Activated CD8-positive, alpha-beta T cell treated with anti-CD3 and anti-CD28 coated beads, Interleukin-2, amount 10 ng/mL, durations not matched to agents 7 days and 5 days (primary cell): ENCODE measurements at regions not wholly inside any gene's neighbourhood (a gene's known extent, or its start where the extent isn't known, plus 50 kb on each side); places are given as distances from the start of the nearest gene placed in this dataset.

Experiments used
- ATAC-seq: fragments of 150-1000 bp; cut with Tn5 transposase; one replicate; pipeline ENCODE4 v1.10.0; 2021; ENCODE audit warnings: moderate library complexity
- CTCF ChIA-PET: fragments of 350-600 bp; sonication (Branson Sonifier 250); formaldehyde crosslinking; loops from one replicate; lab custom pipeline; 2021; ENCODE audit warnings: antibody characterized with exemption; lab: Charles Lee
- POLR2A ChIA-PET: fragments of 350-600 bp; sonication (Branson Sonifier 250); formaldehyde crosslinking; loops from one replicate; lab custom pipeline; 2021; ENCODE audit warnings: antibody characterized with exemption; lab: Charles Lee
- DNase-seq: peaks from one replicate; pipeline ENCODE4 v3.0.0-alpha.2; 2020
- H3K27ac Mint-ChIP-seq: one replicate; pipeline ENCODE4 v1.8.0; 2021; ENCODE audit warnings: mild to moderate bottlenecking, mixed read lengths
- H3K27me3 Mint-ChIP-seq: one replicate; pipeline ENCODE4 v1.8.0; 2021; ENCODE audit warnings: low read depth, mixed read lengths
- H3K36me3 Mint-ChIP-seq: one replicate; pipeline ENCODE4 v1.8.0; 2021; ENCODE audit warnings: low read depth, mixed read lengths
- H3K4me1 Mint-ChIP-seq: one replicate; pipeline ENCODE4 v1.8.0; 2021; ENCODE audit warnings: low read depth, mixed read lengths
- H3K4me3 Mint-ChIP-seq: one replicate; pipeline ENCODE4 v1.8.0; 2021; ENCODE audit warnings: mild to moderate bottlenecking, mixed read lengths
- H3K9me3 Mint-ChIP-seq: one replicate; pipeline ENCODE4 v1.8.0; 2022; ENCODE audit warnings: mixed read lengths; ENCODE audit not compliant: insufficient read depth

GRCh38 chr2:144847347-144848080 is 327.6 kb upstream of the ZEB2 start:
- no peaks in the 10 kb centered on the region for H3K27me3 Mint-ChIP-seq
- no peak overlapping the region for H3K27ac Mint-ChIP-seq
- ATAC-seq (no peak), DNase-seq (no peak)
- ChIA-PET CTCF (no interaction called here), POLR2A (no interaction called here)
- no peaks in the 10 kb centered on the region for H3K9me3 Mint-ChIP-seq
- H3K36me3 Mint-ChIP-seq: no peaks in the 10 kb centered on the region
- no peaks in the 10 kb centered on the region for H3K4me1 Mint-ChIP-seq
- H3K4me3 Mint-ChIP-seq: no peak overlapping the region

DNA sequence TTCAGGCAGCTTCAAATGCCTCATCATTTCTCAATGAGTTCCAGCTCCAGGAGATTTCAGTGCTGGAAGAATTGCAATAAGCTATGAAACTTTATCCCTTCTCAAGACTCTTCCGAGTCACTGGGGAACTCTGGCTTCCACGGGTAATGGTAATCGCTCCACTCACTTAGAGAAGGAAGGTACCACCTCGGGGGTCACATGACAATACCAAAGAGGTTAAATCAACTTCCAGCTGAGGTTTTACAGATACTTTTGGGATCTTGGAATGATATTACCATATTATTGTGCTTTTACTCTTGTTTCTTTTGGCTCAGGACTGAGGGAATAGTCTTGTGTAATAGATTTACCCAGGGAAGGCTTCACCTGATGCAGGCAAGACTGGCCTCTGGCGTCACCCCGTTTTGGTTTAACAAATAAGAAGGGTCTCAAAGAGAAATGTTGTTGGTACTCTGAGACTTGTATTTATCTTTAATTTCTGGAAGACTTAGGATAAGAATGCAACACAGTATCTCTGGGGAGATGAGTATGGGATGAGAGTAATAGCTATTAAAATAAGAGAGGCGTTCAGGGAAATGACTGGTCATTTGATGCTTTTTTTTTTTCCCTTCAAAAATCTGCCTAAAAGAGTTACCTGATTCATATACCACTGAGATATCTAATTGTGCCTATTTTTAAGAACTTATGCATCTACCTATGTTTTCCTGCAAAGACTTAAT is 316.9 kb upstream of the ZEB2 start:
- no peaks in the 10 kb centered on the region for H3K4me1 Mint-ChIP-seq

DNA sequence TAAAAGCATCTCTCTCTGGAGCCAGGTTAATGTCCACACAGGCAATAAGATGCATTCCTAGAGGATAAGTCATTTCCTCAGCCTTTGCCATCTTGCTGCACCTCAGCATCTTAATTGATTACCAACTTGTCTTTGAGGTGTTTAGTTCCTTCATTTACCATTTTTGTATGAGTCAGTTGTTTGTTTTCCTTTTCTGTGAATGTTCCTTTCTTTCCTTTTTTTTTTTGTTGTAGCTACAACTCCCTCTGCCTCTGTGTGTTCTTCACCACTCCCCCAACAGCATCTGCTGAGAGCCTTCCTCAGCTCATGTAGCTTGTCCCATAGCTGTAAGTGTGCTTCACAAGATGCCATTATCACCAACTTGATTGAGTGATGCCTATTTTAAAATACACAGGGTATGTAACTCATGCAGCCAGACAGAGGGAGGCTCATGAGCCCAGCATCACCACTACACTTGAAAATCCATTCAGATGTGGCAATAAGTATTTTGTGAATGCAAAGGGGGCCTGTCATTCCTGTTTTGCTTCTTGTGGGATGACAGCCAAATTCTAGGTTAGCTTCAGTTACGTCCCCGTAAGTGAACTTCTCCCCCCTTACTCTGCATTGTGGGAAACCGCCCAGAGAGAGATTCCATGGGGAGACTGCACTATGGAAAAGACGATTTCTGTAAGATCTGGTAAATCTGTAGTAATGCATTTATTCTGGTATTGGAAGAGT is 315.9 kb upstream of the ZEB2 start:
- no peak overlapping the region for H3K4me3 Mint-ChIP-seq

More for the DNA sequence above, 316.9 kb upstream of the ZEB2 start:
- Mint-ChIP-seq H3K36me3 (no peaks in the 10 kb centered on the region), H3K9me3 (no peaks in the 10 kb centered on the region), H3K4me3 (no peak overlapping the region), H3K27ac (no peak overlapping the region), H3K27me3 (peaks cover 2% of the 10 kb centered on the region)
- POLR2A ChIA-PET: no interaction called here
- DNase-seq: no peak
- ATAC-seq: no peak
- CTCF ChIA-PET: no interaction called here

GRCh38 chr2:144834998-144835633 is 315.2 kb upstream of the ZEB2 start:
- H3K27me3 Mint-ChIP-seq: peaks cover 2% of the 10 kb centered on the region
- CTCF ChIA-PET: no interaction called here
- ATAC-seq (no peak), DNase-seq (no peak)
- H3K4me3 Mint-ChIP-seq: no peak overlapping the region
- H3K4me1 Mint-ChIP-seq: no peaks in the 10 kb centered on the region
- H3K36me3 Mint-ChIP-seq: no peaks in the 10 kb centered on the region
- no peaks in the 10 kb centered on the region for H3K9me3 Mint-ChIP-seq
- H3K27ac Mint-ChIP-seq: no peak overlapping the region
- POLR2A ChIA-PET: no interaction called here

More for the DNA sequence above, 315.9 kb upstream of the ZEB2 start:
- POLR2A ChIA-PET: no interaction called here
- no peaks in the 10 kb centered on the region for H3K4me1 Mint-ChIP-seq
- H3K27me3 Mint-ChIP-seq: peaks cover 2% of the 10 kb centered on the region
- H3K9me3 Mint-ChIP-seq: no peaks in the 10 kb centered on the region
- no peak overlapping the region for H3K27ac Mint-ChIP-seq
- CTCF ChIA-PET: no interaction called here
- no peaks in the 10 kb centered on the region for H3K36me3 Mint-ChIP-seq
- DNase-seq (no peak), ATAC-seq (no peak)

GRCh38 chr2:144834363-144834762 is 314.4 kb upstream of the ZEB2 start:
- no peaks in the 10 kb centered on the region for H3K4me1 Mint-ChIP-seq
- H3K4me3 Mint-ChIP-seq: no peak overlapping the region
- ChIA-PET POLR2A (no interaction called here), CTCF (no interaction called here)
- H3K27me3 Mint-ChIP-seq: peaks cover 2% of the 10 kb centered on the region
- no peak for DNase-seq
- ATAC-seq: no peak
- no peaks in the 10 kb centered on the region for H3K36me3 Mint-ChIP-seq
- H3K27ac Mint-ChIP-seq: no peak overlapping the region
- no peaks in the 10 kb centered on the region for H3K9me3 Mint-ChIP-seq

DNA sequence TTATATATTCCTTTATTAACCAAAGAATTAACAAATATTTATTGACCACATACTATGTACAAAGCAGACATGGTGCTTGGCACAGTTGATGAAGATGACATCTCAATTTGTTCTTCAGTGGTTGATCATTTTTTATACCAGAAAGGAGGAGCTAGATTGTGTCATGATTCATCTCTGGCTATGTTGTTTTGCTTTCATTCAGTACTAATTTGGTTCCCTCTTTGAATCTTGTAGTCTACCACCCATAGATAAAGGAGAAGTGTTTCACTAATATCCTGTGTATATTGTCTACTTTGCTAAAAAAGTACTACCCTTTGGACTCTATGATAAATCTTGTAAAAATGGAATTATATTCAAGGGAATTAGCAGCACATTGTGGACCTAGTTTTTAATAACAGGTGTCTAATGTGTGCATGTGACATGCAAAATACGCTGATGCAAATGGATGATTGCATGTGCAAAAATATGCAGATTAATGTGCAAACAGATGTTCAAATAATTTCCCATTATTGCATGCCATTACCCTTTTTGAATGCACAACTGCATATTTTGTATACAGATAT is 313.2 kb upstream of the ZEB2 start:
- no peak overlapping the region for H3K4me3 Mint-ChIP-seq

GRCh38 chr2:144832048-144832447 is 312.1 kb upstream of the ZEB2 start:
- CTCF ChIA-PET: no interaction called here
- Mint-ChIP-seq H3K36me3 (no peaks in the 10 kb centered on the region), H3K4me3 (no peak overlapping the region), H3K27me3 (peaks cover 2% of the 10 kb centered on the region), H3K27ac (no peak overlapping the region), H3K4me1 (no peaks in the 10 kb centered on the region), H3K9me3 (no peaks in the 10 kb centered on the region)
- DNase-seq: no peak
- ATAC-seq: no peak
- POLR2A ChIA-PET: no interaction called here

More for the DNA sequence above, 313.2 kb upstream of the ZEB2 start:
- Mint-ChIP-seq H3K36me3 (no peaks in the 10 kb centered on the region), H3K27ac (no peak overlapping the region), H3K4me1 (no peaks in the 10 kb centered on the region), H3K27me3 (peaks cover 2% of the 10 kb centered on the region), H3K9me3 (no peaks in the 10 kb centered on the region)
- DNase-seq (no peak), ATAC-seq (no peak)
- CTCF ChIA-PET: no interaction called here
- POLR2A ChIA-PET: no interaction called here

- ChIA-PET POLR2A (no interaction called here), CTCF (no interaction called here)
- no peak for DNase-seq
- no peak overlapping the region for H3K27ac Mint-ChIP-seq
- H3K4me3 Mint-ChIP-seq: no peak overlapping the region
- H3K27me3 Mint-ChIP-seq: peaks cover 6% of the 10 kb centered on the region
- H3K36me3 Mint-ChIP-seq: no peaks in the 10 kb centered on the region
- H3K9me3 Mint-ChIP-seq: no peaks in the 10 kb centered on the region
- no peaks in the 10 kb centered on the region for H3K4me1 Mint-ChIP-seq
- ATAC-seq: no peak
Measured at GRCh38 chr2:144830543-144830942, 310.6 kb upstream of the ZEB2 start.

DNA sequence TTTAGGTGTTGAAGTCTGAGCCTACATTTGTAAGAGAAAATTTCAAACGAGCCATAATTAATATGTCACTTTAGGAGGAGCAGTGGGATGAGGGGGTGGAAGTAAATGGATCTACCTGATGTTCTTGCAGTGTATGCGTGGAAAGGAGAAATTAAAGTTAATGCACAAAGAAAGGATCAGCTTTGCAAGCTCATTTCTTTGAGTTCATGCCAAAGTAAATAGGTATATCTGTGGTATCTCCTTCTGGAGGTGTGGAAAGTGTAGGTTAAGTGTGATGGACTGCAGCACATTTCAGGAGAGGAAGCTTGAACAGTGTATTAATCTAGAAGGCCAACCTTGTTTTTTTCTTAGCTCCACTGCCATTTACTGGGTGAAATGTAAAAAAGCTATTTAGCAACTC is 307.5 kb upstream of the ZEB2 start:
- Mint-ChIP-seq H3K27ac (no peak overlapping the region), H3K36me3 (no peaks in the 10 kb centered on the region), H3K9me3 (no peaks in the 10 kb centered on the region), H3K27me3 (peaks cover 6% of the 10 kb centered on the region), H3K4me3 (no peak overlapping the region), H3K4me1 (no peaks in the 10 kb centered on the region)
- ChIA-PET POLR2A (no interaction called here), CTCF (no interaction called here)
- DNase-seq (no peak), ATAC-seq (no peak)

DNA sequence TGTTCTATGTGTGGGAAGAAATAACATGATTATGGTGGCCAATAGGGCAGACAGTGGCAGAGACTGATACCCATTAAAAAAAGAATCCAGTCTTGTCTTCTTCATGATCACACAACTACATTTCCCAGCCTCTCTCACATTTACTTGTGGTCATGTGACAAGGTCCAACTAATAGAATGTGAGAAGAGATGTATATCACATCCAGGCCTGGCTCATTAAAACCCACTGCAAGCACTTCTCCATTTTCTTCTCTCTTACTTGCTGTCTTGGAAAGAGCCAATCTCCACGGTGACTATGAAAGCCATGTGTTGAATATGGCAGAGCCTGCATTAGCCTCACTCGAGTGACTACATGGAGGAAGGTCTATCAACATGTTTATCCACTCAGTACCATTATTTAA is 306.2 kb upstream of the ZEB2 start:
- Mint-ChIP-seq H3K9me3 (no peaks in the 10 kb centered on the region), H3K36me3 (no peaks in the 10 kb centered on the region), H3K4me3 (no peak overlapping the region), H3K4me1 (no peaks in the 10 kb centered on the region), H3K27ac (no peak overlapping the region), H3K27me3 (peaks cover 6% of the 10 kb centered on the region)
- ChIA-PET CTCF (no interaction called here), POLR2A (no interaction called here)
- DNase-seq (no peak), ATAC-seq (no peak)

- Mint-ChIP-seq H3K4me3 (no peak overlapping the region), H3K27me3 (peaks cover 6% of the 10 kb centered on the region), H3K9me3 (no peaks in the 10 kb centered on the region), H3K4me1 (no peaks in the 10 kb centered on the region), H3K36me3 (no peaks in the 10 kb centered on the region), H3K27ac (no peak overlapping the region)
- DNase-seq: no peak
- ChIA-PET POLR2A (no interaction called here), CTCF (no interaction called here)
- ATAC-seq: no peak
Measured at GRCh38 chr2:144825331-144826020, 305.6 kb upstream of the ZEB2 start.
